Non-pigmented ciliary epithelial cell (primary cell): ENCODE measurements at regions not wholly inside any gene's neighbourhood (a gene's known extent, or its start where the extent isn't known, plus 50 kb on each side); places are given as distances from the start of the nearest gene placed in this dataset.

Experiments
- DNase-seq: peaks from one replicate; pipeline ENCODE4 v3.0.0-alpha.2; 2010; ENCODE audit warnings: low read depth

GRCh38 chr4:65120287-65120686, 550.0 kb downstream of the EPHA5 start:
- DNase-seq: no peak

GRCh38 chr4:65102419-65102818, 567.9 kb downstream of the EPHA5 start:
- no peak for DNase-seq

GRCh38 chr4:65096630-65097029, 573.7 kb downstream of the EPHA5 start:
- DNase-seq: no peak

- DNase-seq: no peak
These were observed 580.6 kb downstream of the EPHA5 start for GRCh38 chr4:65089666-65090065.

- no peak for DNase-seq
These were observed 587.2 kb downstream of the EPHA5 start for GRCh38 chr4:65083076-65083475.

- DNase-seq: no peak
These were observed 598.7 kb downstream of the EPHA5 start for GRCh38 chr4:65071564-65071963.

- no peak for DNase-seq
These were observed 601.1 kb downstream of the EPHA5 start for GRCh38 chr4:65069177-65069576.

GRCh38 chr4:65066106-65066505, 604.2 kb downstream of the EPHA5 start:
- no peak for DNase-seq

GRCh38 chr4:65063601-65064000, 606.7 kb downstream of the EPHA5 start:
- no peak for DNase-seq

GRCh38 chr4:65050786-65051185, 619.5 kb downstream of the EPHA5 start:
- no peak for DNase-seq

GRCh38 chr4:65046192-65047133, 623.8 kb downstream of the EPHA5 start:
- no peak for DNase-seq

GRCh38 chr4:65033899-65034298, 624.6 kb upstream of the TECRL start:
- DNase-seq: no peak

- DNase-seq: no peak
These were observed 619.3 kb upstream of the TECRL start for GRCh38 chr4:65028592-65028991.

- no peak for DNase-seq
These were observed 614.8 kb upstream of the TECRL start for GRCh38 chr4:65023883-65024670.

- no peak for DNase-seq
These were observed 613.8 kb upstream of the TECRL start for GRCh38 chr4:65023081-65023480.

- DNase-seq: no peak
These were observed 612.5 kb upstream of the TECRL start for GRCh38 chr4:65021737-65022136.

GRCh38 chr4:65021149-65021548, 611.9 kb upstream of the TECRL start:
- no peak for DNase-seq

GRCh38 chr4:65019775-65020174, 610.5 kb upstream of the TECRL start:
- no peak for DNase-seq

- DNase-seq: no peak
These were observed 609.1 kb upstream of the TECRL start for GRCh38 chr4:65018313-65018712.

GRCh38 chr4:65014078-65014477, 604.8 kb upstream of the TECRL start:
- DNase-seq: no peak

GRCh38 chr4:65007841-65008439, 598.7 kb upstream of the TECRL start:
- DNase-seq: peak; percentile 18

- no peak for DNase-seq
These were observed 565.9 kb upstream of the TECRL start for GRCh38 chr4:64975177-64975576.

- no peak for DNase-seq
These were observed 559.8 kb upstream of the TECRL start for GRCh38 chr4:64969081-64969480.
